Loucy (cell line): ENCODE measurements at regions not wholly inside any gene's neighbourhood (a gene's known extent, or its start where the extent isn't known, plus 50 kb on each side); places are given as distances from the start of the nearest gene placed in this dataset.

Source experiments
- EZH2phosphoT487 ChIP-seq: fragments of 200-600 bp; IDR thresholded peaks from 2 replicates; pipeline ENCODE4 v1.6.1; 2018; ENCODE audit warnings: antibody characterized with exemption, mild to moderate bottlenecking, moderate library complexity, borderline replicate concordance
- TF ChIP-seq, protein P1 (sequence below): fragments of 200-600 bp; sonication (generic); conservative IDR thresholded peaks from 2 replicates; pipeline ENCODE4 v1.5.1; 2014; ENCODE audit warnings: mild to moderate bottlenecking, antibody characterized with exemption, low read length

- TF ChIP-seq, protein P1, sequence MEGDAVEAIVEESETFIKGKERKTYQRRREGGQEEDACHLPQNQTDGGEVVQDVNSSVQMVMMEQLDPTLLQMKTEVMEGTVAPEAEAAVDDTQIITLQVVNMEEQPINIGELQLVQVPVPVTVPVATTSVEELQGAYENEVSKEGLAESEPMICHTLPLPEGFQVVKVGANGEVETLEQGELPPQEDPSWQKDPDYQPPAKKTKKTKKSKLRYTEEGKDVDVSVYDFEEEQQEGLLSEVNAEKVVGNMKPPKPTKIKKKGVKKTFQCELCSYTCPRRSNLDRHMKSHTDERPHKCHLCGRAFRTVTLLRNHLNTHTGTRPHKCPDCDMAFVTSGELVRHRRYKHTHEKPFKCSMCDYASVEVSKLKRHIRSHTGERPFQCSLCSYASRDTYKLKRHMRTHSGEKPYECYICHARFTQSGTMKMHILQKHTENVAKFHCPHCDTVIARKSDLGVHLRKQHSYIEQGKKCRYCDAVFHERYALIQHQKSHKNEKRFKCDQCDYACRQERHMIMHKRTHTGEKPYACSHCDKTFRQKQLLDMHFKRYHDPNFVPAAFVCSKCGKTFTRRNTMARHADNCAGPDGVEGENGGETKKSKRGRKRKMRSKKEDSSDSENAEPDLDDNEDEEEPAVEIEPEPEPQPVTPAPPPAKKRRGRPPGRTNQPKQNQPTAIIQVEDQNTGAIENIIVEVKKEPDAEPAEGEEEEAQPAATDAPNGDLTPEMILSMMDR: no peak
- no peak for TF ChIP-seq EZH2phosphoT487
These were observed 358.6 kb downstream of the RBM43 start for GRCh38 chr2:150903055-150903454.
